ENCODE measurements at regions not wholly inside any gene's neighbourhood (a gene's known extent, or its start where the extent isn't known, plus 50 kb on each side); places are given as distances from the start of the nearest gene placed in this dataset.

DNA sequence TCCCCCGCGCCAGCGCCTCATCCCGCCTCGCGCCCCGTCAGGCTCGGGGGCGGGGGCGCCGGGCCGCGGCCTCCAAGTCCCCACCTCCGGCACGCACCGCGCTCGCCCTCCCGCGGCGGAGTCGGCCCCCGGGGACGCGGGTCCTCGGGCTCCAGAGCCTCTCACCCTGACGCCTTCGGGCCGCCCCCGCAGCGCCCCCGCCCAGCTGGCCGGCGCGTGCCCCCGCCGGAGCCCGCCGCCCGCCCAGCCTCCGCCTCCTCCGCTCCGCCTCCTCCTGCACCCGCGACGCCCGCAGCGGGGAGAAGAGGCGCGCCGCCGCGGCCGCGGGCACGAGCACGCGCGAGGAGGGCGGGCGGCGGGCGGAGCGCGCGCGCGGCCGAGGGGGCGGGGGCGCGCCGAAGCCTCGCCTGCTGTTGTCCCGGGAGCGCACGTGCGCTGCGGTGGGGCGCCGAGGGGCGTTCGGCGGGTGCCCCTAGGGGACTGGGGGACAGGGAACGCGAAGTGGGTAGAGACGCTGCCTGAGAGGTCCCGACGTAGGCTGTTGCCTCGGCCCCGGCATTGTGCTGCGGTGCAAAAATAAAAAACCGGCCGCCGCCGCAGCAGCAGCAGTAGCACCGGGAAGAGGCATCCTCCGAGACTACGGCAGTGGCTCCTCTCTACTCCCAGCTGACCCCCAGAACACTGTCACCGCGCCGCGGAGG lies 87.4 kb upstream of the ARHGAP32 start (continued):
- TF ChIP-seq, protein P1, sequence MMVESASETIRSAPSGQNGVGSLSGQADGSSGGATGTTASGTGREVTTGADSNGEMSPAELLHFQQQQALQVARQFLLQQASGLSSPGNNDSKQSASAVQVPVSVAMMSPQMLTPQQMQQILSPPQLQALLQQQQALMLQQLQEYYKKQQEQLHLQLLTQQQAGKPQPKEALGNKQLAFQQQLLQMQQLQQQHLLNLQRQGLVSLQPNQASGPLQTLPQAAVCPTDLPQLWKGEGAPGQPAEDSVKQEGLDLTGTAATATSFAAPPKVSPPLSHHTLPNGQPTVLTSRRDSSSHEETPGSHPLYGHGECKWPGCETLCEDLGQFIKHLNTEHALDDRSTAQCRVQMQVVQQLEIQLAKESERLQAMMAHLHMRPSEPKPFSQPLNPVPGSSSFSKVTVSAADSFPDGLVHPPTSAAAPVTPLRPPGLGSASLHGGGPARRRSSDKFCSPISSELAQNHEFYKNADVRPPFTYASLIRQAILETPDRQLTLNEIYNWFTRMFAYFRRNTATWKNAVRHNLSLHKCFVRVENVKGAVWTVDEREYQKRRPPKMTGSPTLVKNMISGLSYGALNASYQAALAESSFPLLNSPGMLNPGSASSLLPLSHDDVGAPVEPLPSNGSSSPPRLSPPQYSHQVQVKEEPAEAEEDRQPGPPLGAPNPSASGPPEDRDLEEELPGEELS (CRISPR knock-in tag; IDR thresholded peaks at IDR 0.05) = no peak
- TF ChIP-seq PAF1 (CRISPR knock-in tag; IDR thresholded peaks at IDR 0.05) (no peak), RBAK (CRISPR knock-in tag; IDR thresholded peaks at IDR 0.05) (no peak), KAT7 (CRISPR knock-in tag; IDR thresholded peaks at IDR 0.05; ENCODE audit: borderline replicate concordance) (no peak), RFX5 (IDR thresholded peaks at IDR 0.05; ENCODE audit: low read depth, low read length) (no peak), WIZ (CRISPR knock-in tag; IDR thresholded peaks at IDR 0.05) (no peak), ZNF431 (CRISPR knock-in tag; IDR thresholded peaks at IDR 0.05; ENCODE audit: borderline replicate concordance, low read depth) (no peak), SALL1 (CRISPR knock-in tag; IDR thresholded peaks at IDR 0.05) (0 out of 2 replicates have a peak, but pooled peaks have one; percentile 49), FIP1L1 (IDR thresholded peaks at IDR 0.05; ENCODE audit: borderline replicate concordance, insufficient read depth, low read depth, low read length) (no peak), ZBTB38 (CRISPR knock-in tag; IDR thresholded peaks at IDR 0.05) (no peak), NFE2L1 (CRISPR knock-in tag; IDR thresholded peaks at IDR 0.05; ENCODE audit: borderline replicate concordance) (no peak), ZBTB42 (CRISPR knock-in tag; IDR thresholded peaks at IDR 0.05) (no peak), GATAD1 (CRISPR knock-in tag; IDR thresholded peaks at IDR 0.05) (no peak), CBX1 (IDR thresholded peaks at IDR 0.05; ENCODE audit: low read depth) (no peak), ZSCAN12 (CRISPR knock-in tag; IDR thresholded peaks at IDR 0.05) (no peak), HMGA1 (CRISPR knock-in tag; conservative IDR thresholded peaks at IDR 0.05) (no peak), PTBP1 (IDR thresholded peaks at IDR 0.05; ENCODE audit: low read depth, low read length, poor library complexity, severe bottlenecking) (no peak), RARG (CRISPR knock-in tag; IDR thresholded peaks at IDR 0.05; ENCODE audit: low read depth) (no peak)
- TF ChIP-seq, protein P2, sequence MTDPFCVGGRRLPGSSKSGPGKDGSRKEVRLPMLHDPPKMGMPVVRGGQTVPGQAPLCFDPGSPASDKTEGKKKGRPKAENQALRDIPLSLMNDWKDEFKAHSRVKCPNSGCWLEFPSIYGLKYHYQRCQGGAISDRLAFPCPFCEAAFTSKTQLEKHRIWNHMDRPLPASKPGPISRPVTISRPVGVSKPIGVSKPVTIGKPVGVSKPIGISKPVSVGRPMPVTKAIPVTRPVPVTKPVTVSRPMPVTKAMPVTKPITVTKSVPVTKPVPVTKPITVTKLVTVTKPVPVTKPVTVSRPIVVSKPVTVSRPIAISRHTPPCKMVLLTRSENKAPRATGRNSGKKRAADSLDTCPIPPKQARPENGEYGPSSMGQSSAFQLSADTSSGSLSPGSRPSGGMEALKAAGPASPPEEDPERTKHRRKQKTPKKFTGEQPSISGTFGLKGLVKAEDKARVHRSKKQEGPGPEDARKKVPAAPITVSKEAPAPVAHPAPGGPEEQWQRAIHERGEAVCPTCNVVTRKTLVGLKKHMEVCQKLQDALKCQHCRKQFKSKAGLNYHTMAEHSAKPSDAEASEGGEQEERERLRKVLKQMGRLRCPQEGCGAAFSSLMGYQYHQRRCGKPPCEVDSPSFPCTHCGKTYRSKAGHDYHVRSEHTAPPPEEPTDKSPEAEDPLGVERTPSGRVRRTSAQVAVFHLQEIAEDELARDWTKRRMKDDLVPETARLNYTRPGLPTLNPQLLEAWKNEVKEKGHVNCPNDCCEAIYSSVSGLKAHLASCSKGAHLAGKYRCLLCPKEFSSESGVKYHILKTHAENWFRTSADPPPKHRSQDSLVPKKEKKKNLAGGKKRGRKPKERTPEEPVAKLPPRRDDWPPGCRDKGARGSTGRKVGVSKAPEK (CRISPR knock-in tag; IDR thresholded peaks at IDR 0.05; ENCODE audit: borderline replicate concordance) = no peak
- TF ChIP-seq, protein P3, sequence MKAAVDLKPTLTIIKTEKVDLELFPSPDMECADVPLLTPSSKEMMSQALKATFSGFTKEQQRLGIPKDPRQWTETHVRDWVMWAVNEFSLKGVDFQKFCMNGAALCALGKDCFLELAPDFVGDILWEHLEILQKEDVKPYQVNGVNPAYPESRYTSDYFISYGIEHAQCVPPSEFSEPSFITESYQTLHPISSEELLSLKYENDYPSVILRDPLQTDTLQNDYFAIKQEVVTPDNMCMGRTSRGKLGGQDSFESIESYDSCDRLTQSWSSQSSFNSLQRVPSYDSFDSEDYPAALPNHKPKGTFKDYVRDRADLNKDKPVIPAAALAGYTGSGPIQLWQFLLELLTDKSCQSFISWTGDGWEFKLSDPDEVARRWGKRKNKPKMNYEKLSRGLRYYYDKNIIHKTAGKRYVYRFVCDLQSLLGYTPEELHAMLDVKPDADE (CRISPR knock-in tag; IDR thresholded peaks at IDR 0.05) = no peak
- TF ChIP-seq, protein P4, sequence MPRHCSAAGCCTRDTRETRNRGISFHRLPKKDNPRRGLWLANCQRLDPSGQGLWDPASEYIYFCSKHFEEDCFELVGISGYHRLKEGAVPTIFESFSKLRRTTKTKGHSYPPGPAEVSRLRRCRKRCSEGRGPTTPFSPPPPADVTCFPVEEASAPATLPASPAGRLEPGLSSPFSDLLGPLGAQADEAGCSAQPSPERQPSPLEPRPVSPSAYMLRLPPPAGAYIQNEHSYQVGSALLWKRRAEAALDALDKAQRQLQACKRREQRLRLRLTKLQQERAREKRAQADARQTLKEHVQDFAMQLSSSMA (CRISPR knock-in tag; IDR thresholded peaks at IDR 0.05) = no peak
- TF ChIP-seq, protein P5, sequence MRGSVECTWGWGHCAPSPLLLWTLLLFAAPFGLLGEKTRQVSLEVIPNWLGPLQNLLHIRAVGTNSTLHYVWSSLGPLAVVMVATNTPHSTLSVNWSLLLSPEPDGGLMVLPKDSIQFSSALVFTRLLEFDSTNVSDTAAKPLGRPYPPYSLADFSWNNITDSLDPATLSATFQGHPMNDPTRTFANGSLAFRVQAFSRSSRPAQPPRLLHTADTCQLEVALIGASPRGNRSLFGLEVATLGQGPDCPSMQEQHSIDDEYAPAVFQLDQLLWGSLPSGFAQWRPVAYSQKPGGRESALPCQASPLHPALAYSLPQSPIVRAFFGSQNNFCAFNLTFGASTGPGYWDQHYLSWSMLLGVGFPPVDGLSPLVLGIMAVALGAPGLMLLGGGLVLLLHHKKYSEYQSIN (CRISPR knock-in tag; IDR thresholded peaks at IDR 0.05; ENCODE audit: borderline replicate concordance) = no peak

Data from HepG2 (cell line).